NCI-H2107 treated with DMSO at 0.1 percent for 48 hours (cell line): ENCODE measurements at regions not wholly inside any gene's neighbourhood (a gene's known extent, or its start where the extent isn't known, plus 50 kb on each side); places are given as distances from the start of the nearest gene placed in this dataset.

ENCODE experiments used
- DNase-seq: peaks from one replicate; lab custom pipeline; 2025; ENCODE audit not compliant: unreplicated experiment; lab: John Stamatoyannopoulos, UW

DNA sequence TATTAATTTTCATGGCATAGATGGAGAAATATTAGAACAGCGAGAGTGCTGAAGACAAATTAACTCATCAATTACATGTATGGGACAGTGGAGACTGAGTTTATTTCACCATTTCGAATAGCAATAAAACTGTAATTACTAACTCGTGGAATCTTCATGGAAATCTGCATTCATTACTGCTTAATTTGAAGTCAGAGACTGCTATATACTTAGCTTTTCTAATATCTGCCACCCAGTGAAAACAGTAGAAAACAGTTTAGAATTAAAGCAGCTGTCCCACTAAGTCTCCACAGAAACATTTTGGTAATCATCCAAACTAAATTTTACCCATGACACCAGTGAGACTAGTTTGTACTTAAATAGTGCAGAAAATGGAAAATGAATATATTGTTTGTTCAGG, 56.8 kb downstream of the IZUMO3 start:
- DNase-seq, result no peak

DNA sequence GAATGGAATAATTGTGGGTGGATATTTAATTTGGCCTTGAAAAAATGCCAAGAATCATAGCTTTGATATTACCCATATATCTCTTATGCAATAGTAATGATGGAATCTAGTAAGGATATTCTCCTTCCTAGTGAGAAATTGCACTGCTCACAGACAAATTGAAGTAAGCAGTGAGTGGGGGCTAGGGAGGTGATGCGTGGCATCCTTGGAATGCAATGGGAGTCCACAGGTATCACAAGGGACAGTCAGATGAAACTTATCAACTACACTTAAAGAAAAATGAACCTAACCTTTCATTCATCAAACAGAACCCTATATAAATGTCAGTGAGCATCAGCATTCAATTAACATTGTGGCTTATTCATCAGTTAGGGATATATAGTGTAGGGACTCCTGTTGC, 57.8 kb downstream of the IZUMO3 start:
- no peak for DNase-seq

GRCh38 chr9:24487250-24487861, 58.3 kb downstream of the IZUMO3 start:
- no peak for DNase-seq

GRCh38 chr9:24479361-24480059, 66.2 kb downstream of the IZUMO3 start:
- DNase-seq, result no peak

DNA sequence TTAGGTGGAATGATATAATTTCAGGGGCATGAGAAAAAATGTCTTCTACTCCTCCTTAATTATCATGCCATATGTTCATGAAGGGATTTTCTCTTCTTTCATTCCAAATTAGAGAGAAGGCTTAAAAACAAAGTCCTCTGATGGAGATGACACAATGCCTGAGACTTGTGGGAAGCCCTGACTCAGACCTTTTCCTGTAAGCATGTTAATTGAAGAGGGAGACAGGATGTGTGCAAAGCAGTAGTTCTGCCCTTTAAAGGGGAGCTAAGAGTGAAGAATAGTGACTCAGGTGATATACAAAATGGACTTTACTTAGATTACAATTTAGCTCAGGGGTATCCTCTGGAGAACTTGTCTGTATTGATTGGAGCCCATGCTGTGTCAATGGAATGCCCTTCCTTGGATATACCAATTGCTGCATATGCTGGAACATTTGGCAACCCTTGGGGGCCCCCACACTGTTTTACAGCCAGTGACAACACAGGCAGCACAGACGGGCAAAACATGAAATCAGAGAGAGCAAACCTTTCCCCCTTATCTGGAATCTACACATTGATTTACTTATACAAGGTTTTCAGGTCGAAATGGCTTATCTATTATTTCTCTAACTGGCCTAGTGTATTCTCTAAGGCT, 81.3 kb downstream of the IZUMO3 start:
- DNase-seq, result no peak

GRCh38 chr9:24462951-24463350, 82.7 kb downstream of the IZUMO3 start:
- no peak for DNase-seq

DNA sequence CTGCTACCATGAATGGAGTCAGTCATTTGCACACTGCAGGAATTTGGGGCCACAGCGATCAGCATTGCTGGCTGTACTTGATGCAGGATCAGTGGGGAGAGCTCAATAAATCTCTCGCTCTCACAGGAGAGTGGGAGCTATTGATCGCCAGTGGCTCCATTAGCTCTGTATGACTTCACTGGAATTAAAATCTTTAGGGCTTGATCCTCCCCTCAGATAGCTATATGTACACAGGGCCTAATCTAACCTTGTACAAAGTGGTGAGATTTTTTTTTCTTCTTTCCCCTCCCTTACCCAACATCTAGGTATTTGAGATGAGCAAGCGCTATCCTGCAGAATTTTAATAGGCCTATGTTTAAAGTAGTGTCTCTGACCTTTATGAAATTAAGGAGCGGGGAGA, 84.9 kb downstream of the IZUMO3 start:
- DNase-seq, result no peak

GRCh38 chr9:24459953-24460352, 85.7 kb downstream of the IZUMO3 start:
- no peak for DNase-seq

DNA sequence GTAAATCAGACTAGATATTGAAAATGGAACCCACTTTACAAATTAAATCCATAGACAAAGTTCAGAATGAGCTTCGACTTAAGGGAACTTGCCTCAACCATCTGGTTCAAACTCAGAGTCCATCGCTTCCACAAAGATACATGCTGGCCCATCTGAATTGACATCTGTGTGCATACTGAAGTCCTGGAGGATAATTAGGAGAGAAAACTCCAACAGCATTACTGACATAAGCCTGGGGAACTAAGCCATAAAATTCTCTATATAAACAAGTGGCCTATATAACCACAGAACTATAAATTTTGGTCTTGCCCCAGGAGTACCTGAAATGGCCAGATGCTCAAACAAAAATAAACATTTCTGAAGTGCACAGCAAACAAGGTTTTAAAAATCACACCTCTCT, 94.4 kb downstream of the IZUMO3 start:
- DNase-seq, result no peak

DNA sequence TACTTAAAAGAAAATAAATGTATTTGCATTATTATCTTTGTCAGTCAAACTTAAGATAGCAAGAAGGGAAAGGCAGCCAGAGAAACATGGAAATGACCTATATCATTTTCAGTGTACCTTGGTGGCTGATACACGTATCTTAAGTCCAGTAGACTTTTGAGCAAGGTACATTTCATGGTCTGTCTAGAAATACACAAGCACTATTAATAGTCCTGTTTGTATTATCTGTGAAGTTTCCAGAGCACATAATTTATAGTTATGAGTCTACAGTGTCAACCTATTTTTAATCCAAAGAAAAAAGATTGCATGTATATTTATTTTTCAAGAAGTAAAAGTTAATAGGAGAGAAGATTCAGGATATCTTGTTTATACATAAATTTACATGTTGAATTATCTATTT, 95.7 kb downstream of the IZUMO3 start:
- DNase-seq, result no peak

- no peak for DNase-seq
Measured at GRCh38 chr9:24439456-24439855, 106.2 kb downstream of the IZUMO3 start.

DNA sequence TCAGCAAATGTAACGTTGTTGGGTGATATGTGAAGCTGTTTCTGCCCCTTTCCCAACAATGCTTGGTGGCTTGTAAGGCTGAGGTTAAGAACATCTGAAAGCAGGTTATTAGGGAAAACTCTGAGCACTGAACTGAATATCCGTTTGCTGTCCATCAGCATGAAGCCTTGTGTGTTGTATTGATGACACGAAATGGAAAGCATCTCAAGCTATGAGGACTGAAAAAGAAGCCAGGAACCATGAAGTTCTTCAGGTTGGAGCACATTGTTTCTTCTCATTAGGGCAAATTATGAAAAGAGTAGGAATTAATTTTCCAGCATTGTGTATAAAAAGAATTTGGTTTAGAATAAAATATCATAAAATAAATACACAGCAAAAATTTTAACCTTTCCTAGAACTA, 106.8 kb downstream of the IZUMO3 start:
- no peak for DNase-seq

GRCh38 chr9:24436761-24437160, 108.9 kb downstream of the IZUMO3 start:
- no peak for DNase-seq

GRCh38 chr9:24434183-24434582, 111.5 kb downstream of the IZUMO3 start:
- no peak for DNase-seq

DNA sequence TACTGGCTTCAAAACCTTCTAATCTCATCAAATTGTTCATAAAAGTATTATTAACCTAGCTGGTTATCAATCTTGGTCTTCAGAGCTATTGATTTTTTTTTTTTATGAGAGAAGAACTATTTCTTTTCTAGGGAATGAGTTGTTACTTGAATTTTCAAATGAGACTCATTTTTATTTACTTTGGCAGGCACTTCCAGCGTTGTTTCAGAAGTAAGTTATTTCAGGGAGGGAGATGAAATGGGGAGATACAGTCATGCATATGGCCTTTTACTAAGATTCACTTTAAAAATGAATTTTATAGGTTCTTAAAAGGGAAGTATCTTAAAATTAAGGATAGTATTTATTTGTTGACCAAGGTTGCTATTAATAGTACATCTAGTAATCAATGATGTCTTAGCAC, 129.6 kb downstream of the IZUMO3 start:
- no peak for DNase-seq

- no peak for DNase-seq
Measured at GRCh38 chr9:24413651-24414050, 132.0 kb downstream of the IZUMO3 start.

DNA sequence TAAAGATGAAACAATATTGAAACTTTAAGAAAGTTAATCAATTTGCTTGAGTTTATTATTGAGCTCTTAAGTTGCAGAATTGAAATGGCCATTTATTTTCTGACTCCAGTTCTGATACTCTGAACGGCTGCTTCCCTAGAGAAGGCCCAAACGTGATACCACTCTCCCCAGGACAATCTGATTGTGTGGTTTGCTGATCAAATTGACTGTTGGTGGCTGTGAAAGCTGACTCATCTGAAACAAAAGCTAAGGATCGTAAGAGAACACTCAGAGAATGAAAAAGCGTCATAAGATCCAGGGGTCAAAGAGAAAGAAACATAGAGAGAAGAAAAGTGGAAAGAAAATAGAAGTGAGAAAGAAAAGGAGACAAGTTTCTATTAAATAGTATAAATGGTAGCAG, 147.2 kb downstream of the IZUMO3 start:
- DNase-seq, result no peak

DNA sequence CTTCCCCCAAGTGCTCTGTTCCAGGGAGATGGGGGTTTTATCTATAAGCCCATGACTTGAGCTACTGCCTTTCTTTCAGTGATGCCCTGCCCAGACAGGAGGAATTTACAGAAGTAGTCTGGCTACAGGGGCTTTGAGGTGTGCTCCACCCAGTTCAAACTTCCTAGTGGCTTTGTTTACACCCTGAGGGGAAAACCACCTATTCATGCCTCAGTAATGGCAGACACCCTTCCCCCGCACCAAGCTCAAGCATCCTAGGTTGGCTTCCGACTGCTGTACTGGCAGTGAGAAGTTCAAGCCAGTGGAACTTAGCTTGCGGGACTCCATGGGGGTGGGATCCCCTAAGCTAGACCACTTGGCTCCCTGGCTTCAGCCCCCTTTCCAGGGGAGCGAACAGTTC, 154.6 kb downstream of the IZUMO3 start:
- DNase-seq, result no peak

DNA sequence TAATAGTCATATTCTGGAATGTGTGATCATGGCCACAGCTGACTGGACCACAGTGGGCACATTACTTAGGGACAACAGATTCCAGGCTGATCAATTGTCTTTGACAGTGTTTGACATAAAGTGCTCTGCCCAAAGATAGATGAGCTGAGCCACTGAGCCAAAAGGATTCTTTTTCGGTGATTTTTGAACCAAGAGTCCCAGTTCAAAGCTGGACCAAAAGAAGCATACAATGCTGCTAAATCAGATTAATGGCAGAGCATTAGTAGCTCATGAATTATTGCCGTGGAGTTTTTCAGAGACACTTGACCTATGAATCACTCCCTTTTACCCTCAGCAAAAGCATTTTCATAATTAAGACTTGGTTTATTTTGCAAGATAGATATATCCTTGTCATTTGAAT, 160.6 kb downstream of the IZUMO3 start:
- no peak for DNase-seq

GRCh38 chr9:24382566-24382965, 163.1 kb downstream of the IZUMO3 start:
- no peak for DNase-seq

DNA sequence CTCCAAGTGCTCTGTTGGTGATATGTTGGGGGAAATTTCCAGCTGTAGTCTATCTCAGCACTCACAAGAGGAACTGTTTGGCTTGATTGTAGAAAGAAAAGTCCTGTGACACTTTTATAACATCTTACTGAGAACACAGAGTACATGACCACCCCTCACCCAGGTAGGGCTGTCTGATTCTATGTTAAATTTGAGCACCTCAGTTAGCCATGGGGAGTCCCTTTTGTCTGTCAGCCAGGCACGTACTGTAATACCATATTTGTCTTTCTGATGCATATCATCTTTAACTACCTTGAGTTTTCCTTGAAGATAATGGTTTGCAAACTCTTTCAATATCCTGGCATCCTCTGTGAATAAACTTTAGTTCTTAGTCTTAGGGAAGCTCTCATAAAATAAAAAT, 164.5 kb downstream of the IZUMO3 start:
- DNase-seq, result no peak

- no peak for DNase-seq
Measured at GRCh38 chr9:24359046-24359445, 186.7 kb downstream of the IZUMO3 start.

DNA sequence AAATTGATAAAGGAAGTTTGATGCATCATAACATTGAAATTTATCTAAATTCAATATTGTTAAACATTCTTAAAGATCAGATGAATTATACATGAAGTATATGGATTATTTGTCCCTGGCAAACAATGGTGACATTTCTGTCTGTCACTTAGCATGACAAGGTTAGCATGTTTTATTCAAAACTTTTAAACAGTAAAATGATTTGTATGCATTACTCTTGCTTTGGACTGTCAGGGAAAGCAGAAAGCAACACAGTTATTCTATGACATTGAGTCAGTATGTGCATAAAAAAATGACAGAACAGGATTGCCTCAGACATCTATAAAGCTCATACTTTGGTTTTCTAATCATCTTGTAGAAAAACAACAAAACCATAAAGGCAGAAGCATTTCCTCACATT, 193.7 kb downstream of the IZUMO3 start:
- no peak for DNase-seq
